ENCODE measurements at regions not wholly inside any gene's neighbourhood (a gene's known extent, or its start where the extent isn't known, plus 50 kb on each side); places are given as distances from the start of the nearest gene placed in this dataset.

GRCh38 chr4:63814171-63814964, 594.9 kb downstream of the TECRL start:
- DNase-seq (ENCODE audit: low spot score) = no peak

GRCh38 chr4:63799166-63799565, 610.1 kb downstream of the TECRL start:
- DNase-seq (ENCODE audit: low spot score) = no peak

GRCh38 chr4:63795301-63795700, 613.9 kb downstream of the TECRL start:
- no peak for DNase-seq (ENCODE audit: low spot score)

GRCh38 chr4:63790377-63790776, 618.9 kb downstream of the TECRL start:
- DNase-seq (ENCODE audit: low spot score) = no peak

- no peak for DNase-seq (ENCODE audit: low spot score)
These were observed 621.0 kb downstream of the TECRL start for GRCh38 chr4:63788271-63788670.

- no peak for DNase-seq (ENCODE audit: low spot score)
These were observed 621.9 kb downstream of the TECRL start for GRCh38 chr4:63787326-63787725.

GRCh38 chr4:63786171-63786570, 623.1 kb downstream of the TECRL start:
- no peak for DNase-seq (ENCODE audit: low spot score)

- no peak for DNase-seq (ENCODE audit: low spot score)
These were observed 624.4 kb downstream of the TECRL start for GRCh38 chr4:63784822-63785221.

GRCh38 chr4:63777601-63778000, 631.6 kb downstream of the TECRL start:
- DNase-seq (ENCODE audit: low spot score) = peak; percentile 62

- no peak for DNase-seq (ENCODE audit: low spot score)
These were observed 644.9 kb downstream of the TECRL start for GRCh38 chr4:63764400-63764799.

GRCh38 chr4:63757929-63758328, 651.3 kb downstream of the TECRL start:
- no peak for DNase-seq (ENCODE audit: low spot score)

GRCh38 chr4:63742882-63743281, 666.4 kb downstream of the TECRL start:
- no peak for DNase-seq (ENCODE audit: low spot score)

- DNase-seq (ENCODE audit: low spot score) = no peak
These were observed 679.7 kb downstream of the TECRL start for GRCh38 chr4:63729519-63729918.

GRCh38 chr4:63728480-63729177, 680.6 kb downstream of the TECRL start:
- no peak for DNase-seq (ENCODE audit: low spot score)

- DNase-seq (ENCODE audit: low spot score) = peak; percentile 21
These were observed 691.9 kb downstream of the TECRL start for GRCh38 chr4:63717384-63717783.

GRCh38 chr4:63708661-63709060, 700.6 kb downstream of the TECRL start:
- DNase-seq (ENCODE audit: low spot score) = no peak

- no peak for DNase-seq (ENCODE audit: low spot score)
These were observed 708.7 kb downstream of the TECRL start for GRCh38 chr4:63700569-63700968.

GRCh38 chr4:63693321-63693720, 715.9 kb downstream of the TECRL start:
- DNase-seq (ENCODE audit: low spot score) = no peak

- no peak for DNase-seq (ENCODE audit: low spot score)
These were observed 730.8 kb downstream of the TECRL start for GRCh38 chr4:63678358-63678931.

- DNase-seq (ENCODE audit: low spot score) = no peak
These were observed 738.5 kb downstream of the TECRL start for GRCh38 chr4:63670735-63671134.

- no peak for DNase-seq (ENCODE audit: low spot score)
These were observed 745.4 kb downstream of the TECRL start for GRCh38 chr4:63663870-63664269.

GRCh38 chr4:63644396-63644795, 764.9 kb downstream of the TECRL start:
- DNase-seq (ENCODE audit: low spot score) = no peak

- no peak for DNase-seq (ENCODE audit: low spot score)
These were observed 772.0 kb downstream of the TECRL start for GRCh38 chr4:63637270-63637669.

Data from umbilical cord (tissue), 1 donor.